ENCODE measurements at regions not wholly inside any gene's neighbourhood (a gene's known extent, or its start where the extent isn't known, plus 50 kb on each side); places are given as distances from the start of the nearest gene placed in this dataset.

- no peak for DNase-seq
- TF ChIP-seq CTCF (IDR thresholded peaks at IDR 0.05), result no peak
- H3K9me3 Mint-ChIP-seq, result no peaks in the 10 kb centered on the region; the same call in 1 of the 2 replicates
- no peak overlapping the region for H3K4me3 Mint-ChIP-seq
- peaks cover 26% of the 10 kb centered on the region for H3K4me1 Mint-ChIP-seq (ENCODE audit: low read depth)
- no peak overlapping the region for H3K27ac Mint-ChIP-seq
- peaks cover 6% of the 10 kb centered on the region; the same call in 1 of the 2 replicates for H3K36me3 Mint-ChIP-seq (ENCODE audit: low read depth)
- no peaks in the 10 kb centered on the region for H3K27me3 Mint-ChIP-seq (ENCODE audit: insufficient read depth)
Measured at GRCh38 chr5:13624283-13625074, 320.0 kb downstream of the DNAH5 start.

- Mint-ChIP-seq H3K27me3 (ENCODE audit: insufficient read depth) (peaks cover 2% of the 10 kb centered on the region; the same call in 1 of the 2 replicates), H3K4me1 (ENCODE audit: low read depth) (no peaks in the 10 kb centered on the region), H3K27ac (no peak overlapping the region), H3K36me3 (ENCODE audit: low read depth) (peaks cover 18% of the 10 kb centered on the region), H3K4me3 (no peak overlapping the region), H3K9me3 (peaks cover 21% of the 10 kb centered on the region)
- DNase-seq, result no peak
- no peak for TF ChIP-seq CTCF (IDR thresholded peaks at IDR 0.05)
Measured at GRCh38 chr5:13613621-13614020, 330.9 kb downstream of the DNAH5 start.

DNA sequence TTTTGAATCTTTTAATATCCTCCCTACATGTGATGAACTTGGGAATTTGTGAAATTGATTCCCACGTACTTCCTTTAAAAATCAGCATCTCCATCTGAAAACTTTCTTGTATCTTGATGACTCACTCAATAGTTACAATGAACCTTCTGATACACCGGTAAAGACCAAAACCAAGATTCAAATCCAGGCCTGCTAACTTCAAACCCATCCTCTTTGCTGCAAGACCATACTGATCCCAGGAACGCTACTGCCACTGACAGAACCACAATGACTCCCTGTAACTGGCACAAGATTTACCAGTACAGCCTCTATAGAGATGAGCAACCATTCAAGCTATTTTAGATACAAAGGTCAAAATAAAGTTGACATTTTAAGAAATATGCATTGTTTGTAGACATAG, 332.9 kb downstream of the DNAH5 start:
- TF ChIP-seq CTCF (IDR thresholded peaks at IDR 0.05), result no peak
- H3K27me3 Mint-ChIP-seq (ENCODE audit: insufficient read depth), result peaks cover 2% of the 10 kb centered on the region; the same call in 1 of the 2 replicates
- no peaks in the 10 kb centered on the region for H3K4me1 Mint-ChIP-seq (ENCODE audit: low read depth)
- no peak overlapping the region for H3K27ac Mint-ChIP-seq
- no peak for DNase-seq
- H3K9me3 Mint-ChIP-seq, result peaks cover 10% of the 10 kb centered on the region
- no peak overlapping the region for H3K4me3 Mint-ChIP-seq
- H3K36me3 Mint-ChIP-seq (ENCODE audit: low read depth), result peaks cover 14% of the 10 kb centered on the region

- no peak for TF ChIP-seq CTCF (IDR thresholded peaks at IDR 0.05)
- Mint-ChIP-seq H3K36me3 (ENCODE audit: low read depth) (no peaks in the 10 kb centered on the region), H3K27ac (no peak overlapping the region), H3K4me3 (no peak overlapping the region), H3K9me3 (no peaks in the 10 kb centered on the region; the same call in 1 of the 2 replicates), H3K4me1 (ENCODE audit: low read depth) (peaks cover 4% of the 10 kb centered on the region; the same call in 1 of the 2 replicates), H3K27me3 (ENCODE audit: insufficient read depth) (no peaks in the 10 kb centered on the region)
- DNase-seq, result no peak
Measured at GRCh38 chr5:13609504-13609903, 335.0 kb downstream of the DNAH5 start.

- Mint-ChIP-seq H3K36me3 (ENCODE audit: low read depth) (no peaks in the 10 kb centered on the region), H3K4me3 (no peak overlapping the region), H3K9me3 (no peaks in the 10 kb centered on the region; the same call in 1 of the 2 replicates), H3K27me3 (ENCODE audit: insufficient read depth) (no peaks in the 10 kb centered on the region; the same call in 1 of the 2 replicates), H3K4me1 (ENCODE audit: low read depth) (peaks cover 15% of the 10 kb centered on the region), H3K27ac (no peak overlapping the region)
- TF ChIP-seq CTCF (IDR thresholded peaks at IDR 0.05), result no peak
- DNase-seq, result no peak
Measured at GRCh38 chr5:13606051-13606450, 338.4 kb downstream of the DNAH5 start.
